HG03342 (cell line): ENCODE measurements at regions not wholly inside any gene's neighbourhood (a gene's known extent, or its start where the extent isn't known, plus 50 kb on each side); places are given as distances from the start of the nearest gene placed in this dataset.

Experiments
- ATAC-seq: cut with Tn5 transposase; IDR thresholded peaks from one replicate; pipeline ENCODE4 v1.9.1; 2021; ENCODE audit warnings: mild to moderate bottlenecking, moderate library complexity; ENCODE audit not compliant: unreplicated experiment

- no peak for ATAC-seq
Measured at GRCh38 chr11:128407962-128408361, 179.4 kb downstream of the ETS1 start.

DNA sequence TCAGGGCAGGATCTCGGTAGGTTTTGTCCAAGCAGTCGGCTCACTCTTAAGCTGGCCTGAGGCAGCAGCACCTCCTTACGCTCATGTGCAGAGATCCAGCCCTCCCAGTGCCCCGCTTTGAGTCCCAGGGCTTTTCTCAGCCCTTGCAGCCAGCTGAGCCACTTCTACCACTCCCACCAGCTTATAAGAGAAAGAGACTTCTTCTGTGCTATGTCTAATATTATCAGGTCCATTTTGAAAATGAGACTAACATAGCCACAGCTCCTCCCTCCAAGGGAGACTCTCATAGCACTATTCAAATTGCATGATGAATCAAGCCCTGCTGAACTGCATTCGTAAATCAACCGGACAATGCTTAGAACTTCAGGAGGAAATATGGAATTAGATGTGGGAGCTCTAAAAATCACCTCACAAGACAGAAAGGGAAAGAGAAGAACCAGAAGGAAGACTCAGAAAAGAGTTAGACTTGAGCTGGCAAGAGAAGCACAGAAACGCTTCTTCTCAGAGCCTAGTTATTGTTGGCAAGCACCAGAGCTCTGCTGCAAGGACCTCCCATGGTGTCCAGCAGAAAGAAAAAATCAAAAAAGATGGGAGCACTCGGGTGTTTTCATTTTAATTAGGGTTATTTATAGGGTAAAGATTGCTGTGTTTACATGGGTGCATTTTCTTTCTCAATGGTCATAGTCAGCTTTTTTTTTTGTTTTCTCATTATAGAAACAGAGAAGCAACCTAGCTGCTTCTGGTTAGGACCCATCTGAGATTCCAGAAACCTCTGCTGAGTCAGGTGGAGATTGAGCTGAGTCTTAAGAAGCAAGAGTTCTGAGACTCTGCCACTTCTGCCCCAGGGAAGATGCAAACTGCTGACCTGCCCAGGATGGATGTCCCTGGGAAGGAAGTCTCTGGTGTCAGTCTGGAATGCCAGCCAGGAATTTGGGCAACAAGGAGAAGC, 181.4 kb downstream of the ETS1 start:
- ATAC-seq = no peak

DNA sequence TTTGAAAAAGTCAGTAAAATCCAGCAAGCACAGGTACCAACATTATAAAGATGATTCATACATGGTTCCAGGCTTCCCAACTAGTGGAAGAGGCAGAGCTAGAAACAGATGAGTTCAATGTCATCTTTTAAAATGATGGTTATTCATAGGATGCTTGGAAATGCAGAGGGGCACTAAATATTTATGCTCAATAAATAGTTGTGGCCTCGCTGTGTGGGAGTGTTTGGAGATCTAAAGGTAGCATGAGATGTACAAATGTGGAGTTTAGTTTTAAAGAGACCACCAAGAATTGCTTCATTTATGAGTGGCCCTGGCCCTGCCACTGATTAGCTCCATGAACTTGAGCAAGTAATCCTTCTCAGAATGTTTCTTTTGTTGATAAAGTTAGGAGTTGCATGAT, 182.2 kb downstream of the ETS1 start:
- ATAC-seq = no peak

DNA sequence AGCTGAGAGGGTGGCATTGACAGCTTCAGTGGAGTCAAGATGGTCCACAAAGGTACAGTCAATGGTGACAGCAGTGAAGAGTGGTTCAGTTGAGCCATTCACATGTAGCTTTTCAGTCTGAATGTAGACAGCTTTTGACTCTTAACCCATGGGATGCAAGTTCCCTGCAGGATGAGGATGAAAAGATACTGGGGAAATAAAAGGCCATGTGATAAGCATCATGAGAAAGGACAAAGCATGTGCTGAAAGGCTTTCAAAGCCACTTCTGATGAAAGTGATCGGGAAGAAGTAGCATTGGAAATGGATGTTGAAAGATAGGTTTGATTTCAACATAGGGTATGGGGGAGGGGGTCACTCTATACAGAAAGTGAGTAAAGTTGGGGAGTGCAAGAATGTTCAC, 182.9 kb downstream of the ETS1 start:
- no peak for ATAC-seq

GRCh38 chr11:128400382-128401203, 186.8 kb downstream of the ETS1 start:
- no peak for ATAC-seq

- peak; percentile 75 for ATAC-seq
Measured at GRCh38 chr11:128399251-128400121, 187.9 kb downstream of the ETS1 start.

DNA sequence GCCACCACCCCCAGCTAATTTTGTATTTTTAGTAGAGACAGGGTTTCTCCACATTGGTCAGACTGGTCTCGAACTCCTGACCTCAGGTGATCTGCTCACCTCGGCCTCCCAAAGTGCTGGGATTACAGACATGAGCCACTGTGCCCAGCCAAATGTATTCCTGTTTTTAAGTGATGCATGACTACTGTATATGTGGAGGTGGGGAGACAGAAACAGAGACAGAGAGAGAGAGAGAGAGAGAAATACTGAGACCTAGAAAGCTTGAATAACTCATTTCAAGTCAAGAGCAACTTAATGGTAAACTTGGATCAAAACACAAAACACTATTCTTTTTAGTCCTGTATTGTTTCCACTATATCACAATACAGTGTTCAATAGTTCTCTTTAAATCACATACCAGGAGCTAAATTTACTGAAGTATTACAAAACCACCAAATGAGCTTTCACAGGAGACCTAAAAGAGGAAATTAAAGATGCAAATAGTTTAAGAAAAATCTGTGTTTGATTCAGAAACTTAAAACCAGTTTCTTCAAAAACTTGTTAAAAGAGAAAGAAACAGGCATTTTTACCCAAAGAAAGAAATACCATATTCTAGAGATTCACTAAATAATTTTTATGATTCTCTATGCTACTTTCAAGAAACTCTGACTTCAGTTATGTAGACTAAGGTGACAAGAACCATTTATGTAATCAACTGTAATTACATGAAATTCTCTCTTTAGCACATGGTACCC, 188.7 kb downstream of the ETS1 start:
- ATAC-seq = peak; percentile 36

DNA sequence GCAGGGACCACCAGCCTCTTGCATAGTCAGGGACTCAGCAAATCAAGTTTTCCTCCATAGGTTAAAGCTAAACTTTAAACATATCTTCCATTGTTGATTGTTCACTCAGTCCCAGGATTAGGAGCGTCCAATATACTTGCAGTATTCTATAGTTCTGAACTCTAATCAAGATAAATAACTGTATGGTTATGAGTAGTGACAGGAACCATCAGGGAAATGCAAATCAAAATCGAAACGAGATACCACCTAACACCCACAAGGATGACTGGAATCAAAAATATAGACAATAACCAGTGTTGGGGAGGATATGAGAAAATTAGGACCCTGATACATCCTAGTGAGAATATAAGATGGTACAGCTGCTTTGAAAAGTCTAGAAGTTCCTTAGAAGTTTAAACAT, 190.0 kb downstream of the ETS1 start:
- no peak for ATAC-seq

DNA sequence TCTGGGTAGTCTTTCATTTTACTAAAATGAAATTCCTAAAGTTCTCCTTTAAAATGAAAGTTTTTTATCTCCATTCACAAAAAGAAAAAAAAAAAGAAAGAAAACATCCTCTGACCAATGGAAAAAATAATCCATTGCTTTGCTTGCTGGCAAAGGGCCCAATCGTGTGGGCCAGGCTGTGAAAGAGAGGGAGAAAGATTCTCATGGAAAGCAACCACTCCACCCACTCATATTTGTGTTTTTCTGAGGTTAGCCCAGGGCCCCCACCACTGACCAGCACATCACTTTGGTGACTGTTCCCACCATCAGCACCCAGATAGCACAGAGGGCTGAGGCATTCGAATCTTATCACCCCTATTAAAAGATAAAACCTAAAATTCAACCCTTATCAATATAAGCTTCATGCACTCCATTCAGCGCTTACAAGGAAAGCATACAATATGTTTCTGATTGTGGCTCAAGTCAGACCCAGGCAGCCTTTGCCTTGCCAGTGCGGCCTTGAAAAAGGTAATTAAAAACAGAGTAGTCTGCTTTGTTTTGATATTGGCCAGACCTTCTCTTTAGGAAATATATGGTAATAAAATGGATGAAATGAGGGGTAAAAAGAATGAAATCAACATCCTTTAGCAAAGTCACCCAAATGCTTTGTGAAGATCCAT, 192.8 kb downstream of the ETS1 start:
- no peak for ATAC-seq

- no peak for ATAC-seq
Measured at GRCh38 chr11:128392259-128392658, 195.1 kb downstream of the ETS1 start.

GRCh38 chr11:128391811-128392210, 195.5 kb downstream of the ETS1 start:
- ATAC-seq = no peak

DNA sequence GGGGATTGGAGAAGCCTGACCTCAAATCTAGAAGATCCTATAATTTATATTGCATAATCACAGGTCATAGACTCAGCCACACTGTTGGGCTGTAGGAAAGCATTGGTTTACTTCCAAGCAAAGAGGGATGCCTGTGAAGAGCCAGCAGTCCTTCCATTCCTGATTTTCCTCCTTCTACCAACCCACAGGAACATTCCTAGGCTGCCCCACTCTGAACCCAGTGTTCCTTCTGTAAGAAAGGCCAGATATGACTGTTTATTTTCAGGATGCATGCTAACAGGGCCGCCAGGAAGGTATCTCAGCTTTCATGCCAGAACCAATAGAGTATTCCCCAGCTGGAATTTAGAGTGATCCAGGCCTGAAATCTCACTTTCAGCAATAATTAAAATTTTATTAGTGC, 197.1 kb downstream of the ETS1 start:
- ATAC-seq = no peak

DNA sequence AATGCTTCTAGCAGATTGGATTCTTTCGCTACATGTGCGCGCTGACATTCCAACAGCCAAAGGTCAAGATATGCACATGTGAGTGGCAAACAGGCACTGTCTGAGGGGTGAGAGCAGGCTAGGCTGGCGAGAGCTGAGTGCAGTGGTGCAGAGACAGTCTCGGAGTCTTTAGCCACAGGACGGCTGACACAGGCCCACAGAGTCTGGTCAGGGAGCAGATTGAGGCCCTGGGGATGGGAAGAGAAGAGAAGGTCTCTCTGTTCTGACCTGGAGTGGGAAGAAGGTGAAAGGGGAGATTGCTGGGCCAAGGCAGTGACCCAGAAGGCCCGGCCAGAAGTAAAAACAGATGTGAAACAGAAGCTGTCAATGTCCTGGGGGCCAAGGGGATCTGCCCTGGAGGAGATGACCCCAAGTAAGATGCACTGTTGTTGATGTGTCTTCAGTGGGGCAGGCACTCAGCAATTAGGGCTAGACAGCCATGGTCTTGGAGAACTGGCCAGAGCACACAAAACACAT, 197.8 kb downstream of the ETS1 start:
- ATAC-seq = no peak

DNA sequence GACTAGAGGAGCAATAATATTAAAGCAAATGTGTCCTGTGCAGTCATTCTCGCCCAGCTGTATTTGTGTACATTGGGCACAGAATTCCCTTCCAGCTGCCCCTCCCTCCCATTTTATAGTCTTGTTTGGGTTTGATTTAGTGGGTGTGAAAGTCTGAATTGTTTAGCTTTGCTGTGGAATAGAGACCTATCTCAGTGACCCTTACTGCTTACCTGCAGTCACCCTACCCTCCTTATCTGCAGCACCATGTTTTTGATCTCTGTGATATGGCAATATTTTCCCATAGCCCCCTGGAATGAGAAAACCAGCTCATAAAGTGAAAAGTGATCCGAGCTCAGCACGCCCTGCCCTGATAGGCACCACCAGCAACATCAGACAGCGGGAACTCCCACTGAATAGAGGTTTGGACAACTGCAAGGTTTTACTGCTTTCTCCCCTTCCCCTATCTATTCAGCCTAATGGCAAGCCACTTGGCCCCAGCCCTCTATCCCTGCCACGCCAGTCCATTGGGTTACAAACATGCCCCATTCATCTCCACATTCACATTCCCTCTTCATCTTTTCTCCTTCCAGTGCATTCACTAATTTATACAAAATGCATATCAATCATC, 199.0 kb downstream of the ETS1 start:
- ATAC-seq = no peak

DNA sequence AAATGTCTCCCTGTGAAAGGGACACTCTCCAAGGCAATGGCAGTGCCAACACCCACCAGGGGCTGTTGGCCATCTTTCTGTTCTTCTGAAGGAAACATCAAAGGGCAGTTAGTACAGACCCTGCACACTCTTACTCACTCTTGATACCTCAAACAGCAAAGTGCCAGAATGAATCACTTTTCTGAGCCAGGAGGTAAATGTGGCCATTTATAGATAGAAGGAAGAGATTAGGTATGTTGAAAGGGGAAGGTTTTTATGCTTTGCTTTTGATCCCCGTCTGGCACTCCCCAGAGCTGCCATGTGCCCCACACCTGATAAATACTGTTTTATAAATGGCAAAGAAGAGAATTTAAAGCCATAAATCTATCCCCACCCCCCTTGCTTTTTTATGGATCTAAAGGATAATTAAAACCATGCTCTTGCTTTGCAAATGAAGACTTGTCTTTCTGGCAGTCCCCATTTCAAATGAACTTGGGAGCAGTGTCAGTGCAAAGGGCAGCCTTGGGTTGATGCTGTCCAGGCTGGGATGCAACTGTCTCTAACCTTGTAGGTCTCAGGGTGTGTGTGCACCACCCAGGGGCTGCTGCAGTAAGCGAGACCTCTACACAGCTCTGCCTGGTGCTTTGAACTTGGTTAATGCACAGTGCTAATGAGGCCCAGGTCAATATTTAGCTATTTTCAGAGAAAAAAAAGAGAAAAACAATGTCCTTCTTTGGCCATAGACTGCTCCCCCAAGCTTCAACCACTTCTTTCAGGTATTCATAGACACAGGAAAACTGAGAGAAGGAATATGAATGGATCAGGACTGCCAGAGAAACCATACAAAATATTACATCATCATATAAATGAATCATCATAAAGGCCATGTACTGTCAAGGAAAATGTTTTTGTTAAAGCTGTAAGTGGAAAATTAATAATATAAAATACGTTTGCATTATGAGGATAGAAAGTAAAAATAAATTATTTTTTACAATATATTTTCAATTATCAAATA, 207.5 kb downstream of the ETS1 start:
- ATAC-seq = no peak

- ATAC-seq = no peak
Measured at GRCh38 chr11:128375961-128376360, 211.4 kb downstream of the ETS1 start.

GRCh38 chr11:128374026-128374425, 213.3 kb downstream of the ETS1 start:
- no peak for ATAC-seq

- no peak for ATAC-seq
Measured at GRCh38 chr11:128372977-128373376, 214.4 kb downstream of the ETS1 start.
